ENCODE measurements at regions not wholly inside any gene's neighbourhood (a gene's known extent, or its start where the extent isn't known, plus 50 kb on each side); places are given as distances from the start of the nearest gene placed in this dataset.

DNA sequence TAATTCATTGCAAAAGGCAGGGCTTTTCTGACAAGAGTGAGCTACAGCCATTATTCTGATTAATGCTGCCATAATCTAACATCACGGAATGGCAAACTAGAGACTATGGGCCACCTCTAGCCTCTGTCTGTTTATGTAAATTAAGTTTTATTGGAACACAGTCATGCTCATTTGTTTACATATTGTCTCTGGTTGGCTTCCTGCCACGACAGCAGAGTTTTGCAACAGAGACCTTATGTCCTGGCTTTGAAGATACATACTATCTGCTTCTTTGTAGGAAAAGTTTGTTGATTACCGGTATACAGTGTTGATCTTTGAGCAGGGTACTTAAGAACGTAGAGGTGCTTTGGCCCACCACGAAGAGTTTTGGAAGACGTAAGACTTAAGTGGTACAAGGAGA lies 715.9 kb upstream of the RBFOX1 start:
- H3K9me3 ChIP-seq (ENCODE audit: insufficient read depth, low read length), result peaks cover 8% of the 10 kb centered on the region; the same call in 1 of the 2 replicates
- H3K4me1 ChIP-seq (ENCODE audit: insufficient read depth, insufficient read length), result no peaks in the 10 kb centered on the region
- H3K27me3 ChIP-seq (ENCODE audit: insufficient read depth, insufficient read length), result no peaks in the 10 kb centered on the region
- no peak overlapping the region for H3K9ac ChIP-seq (ENCODE audit: insufficient read length, low read depth)
- DNase-seq (ENCODE audit: low read depth, low spot score), result no peak
- H3K36me3 ChIP-seq (ENCODE audit: insufficient read depth, insufficient read length, low read length), result no peaks in the 10 kb centered on the region
- H3K4me3 ChIP-seq (ENCODE audit: insufficient read length, low read depth), result no peak overlapping the region
- TF ChIP-seq ZNF274 (IDR thresholded peaks at IDR 0.05; ENCODE audit: low read depth, low read length) (no peak), SUZ12 (IDR thresholded peaks at IDR 0.05; ENCODE audit: extremely low read depth, insufficient read depth, insufficient read length) (no peak), YY1 (IDR thresholded peaks at IDR 0.05; ENCODE audit: insufficient read depth, insufficient read length) (no peak)

DNA sequence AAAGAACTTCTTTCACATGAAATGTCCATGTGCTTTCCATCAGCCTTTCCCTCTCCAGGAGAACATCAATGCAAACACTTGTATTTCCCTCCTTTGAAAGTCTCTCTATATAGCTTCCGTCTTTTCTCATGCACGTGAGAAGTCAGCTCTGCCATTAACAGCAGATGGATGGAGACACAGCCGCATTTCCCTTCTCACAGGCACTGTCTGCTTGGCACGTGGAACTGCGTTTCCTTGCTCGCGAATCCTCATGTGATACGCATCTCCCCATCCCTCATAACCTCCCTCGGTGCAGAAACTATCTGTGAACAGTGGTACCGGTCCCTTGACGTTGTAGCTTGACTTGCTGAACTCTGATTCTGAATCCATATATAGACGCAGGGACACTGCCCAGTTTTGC lies 717.0 kb upstream of the RBFOX1 start:
- Histone ChIP-seq H3K4me1 (ENCODE audit: insufficient read depth, insufficient read length) (no peaks in the 10 kb centered on the region), H3K9ac (ENCODE audit: insufficient read length, low read depth) (no peak overlapping the region), H3K4me3 (ENCODE audit: insufficient read length, low read depth) (no peak overlapping the region), H3K36me3 (ENCODE audit: insufficient read depth, insufficient read length, low read length) (no peaks in the 10 kb centered on the region), H3K9me3 (ENCODE audit: insufficient read depth, low read length) (peaks cover 7% of the 10 kb centered on the region; the same call in 1 of the 2 replicates), H3K27me3 (ENCODE audit: insufficient read depth, insufficient read length) (no peaks in the 10 kb centered on the region)
- DNase-seq (ENCODE audit: low read depth, low spot score), result no peak
- no peak for TF ChIP-seq SUZ12 (IDR thresholded peaks at IDR 0.05; ENCODE audit: extremely low read depth, insufficient read depth, insufficient read length)
- TF ChIP-seq YY1 (IDR thresholded peaks at IDR 0.05; ENCODE audit: insufficient read depth, insufficient read length), result no peak
- TF ChIP-seq ZNF274 (IDR thresholded peaks at IDR 0.05; ENCODE audit: low read depth, low read length), result no peak

DNA sequence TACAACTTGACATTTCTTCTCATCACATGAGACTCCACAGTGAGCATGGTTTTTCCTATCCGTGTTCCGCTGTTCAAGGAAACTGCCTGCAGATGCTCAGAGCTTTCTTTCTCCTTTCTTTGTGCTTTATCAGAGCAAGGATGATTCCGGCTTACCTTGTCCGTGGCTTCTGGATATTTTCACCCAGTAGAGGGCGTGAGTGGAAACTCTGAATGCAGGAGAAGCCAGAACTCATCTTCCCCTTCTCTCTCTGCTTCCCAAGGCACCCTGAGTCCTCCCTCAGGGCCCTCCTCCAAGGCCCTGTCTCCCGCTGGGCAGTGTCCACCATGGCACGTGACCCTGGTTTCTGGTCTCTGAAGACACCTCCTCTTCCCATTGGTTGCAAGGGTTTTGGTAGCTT lies 721.1 kb upstream of the RBFOX1 start:
- peak; percentile 25 for DNase-seq (ENCODE audit: low read depth, low spot score)
- no peak overlapping the region for H3K9ac ChIP-seq (ENCODE audit: insufficient read length, low read depth)

DNA sequence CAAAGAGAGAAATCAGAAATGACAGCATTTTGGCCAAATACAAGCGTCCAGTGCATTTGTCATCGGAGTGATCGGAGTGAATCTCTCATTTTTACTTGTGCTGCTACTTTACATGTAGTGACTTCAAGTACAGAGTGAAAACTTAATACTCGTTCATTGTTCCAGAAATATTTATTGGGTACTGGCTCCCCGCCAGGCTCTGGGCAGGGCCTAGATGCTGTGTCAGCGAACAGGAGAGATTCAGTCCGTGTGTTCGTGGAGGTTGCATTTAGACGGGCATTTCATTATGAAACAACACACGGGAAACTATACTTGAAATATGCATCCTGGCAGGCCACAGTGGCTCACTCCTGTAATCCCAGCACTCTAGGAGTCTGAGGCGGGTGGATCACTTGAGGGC lies 727.2 kb upstream of the RBFOX1 start:
- H3K36me3 ChIP-seq (ENCODE audit: insufficient read depth, insufficient read length, low read length), result no peaks in the 10 kb centered on the region
- DNase-seq (ENCODE audit: low read depth, low spot score), result no peak
- no peak overlapping the region for H3K9ac ChIP-seq (ENCODE audit: insufficient read length, low read depth)
- TF ChIP-seq YY1 (IDR thresholded peaks at IDR 0.05; ENCODE audit: insufficient read depth, insufficient read length) (no peak), SUZ12 (IDR thresholded peaks at IDR 0.05; ENCODE audit: extremely low read depth, insufficient read depth, insufficient read length) (no peak), ZNF274 (IDR thresholded peaks at IDR 0.05; ENCODE audit: low read depth, low read length) (no peak)
- no peaks in the 10 kb centered on the region for H3K4me1 ChIP-seq (ENCODE audit: insufficient read depth, insufficient read length)
- H3K4me3 ChIP-seq (ENCODE audit: insufficient read length, low read depth), result no peak overlapping the region
- H3K9me3 ChIP-seq (ENCODE audit: insufficient read depth, low read length), result no peaks in the 10 kb centered on the region
- no peaks in the 10 kb centered on the region for H3K27me3 ChIP-seq (ENCODE audit: insufficient read depth, insufficient read length)

More for the DNA sequence above, 721.1 kb upstream of the RBFOX1 start:
- Histone ChIP-seq H3K9me3 (ENCODE audit: insufficient read depth, low read length) (no peaks in the 10 kb centered on the region), H3K27me3 (ENCODE audit: insufficient read depth, insufficient read length) (no peaks in the 10 kb centered on the region), H3K36me3 (ENCODE audit: insufficient read depth, insufficient read length, low read length) (no peaks in the 10 kb centered on the region), H3K4me1 (ENCODE audit: insufficient read depth, insufficient read length) (no peaks in the 10 kb centered on the region), H3K4me3 (ENCODE audit: insufficient read length, low read depth) (no peak overlapping the region)
- TF ChIP-seq YY1 (IDR thresholded peaks at IDR 0.05; ENCODE audit: insufficient read depth, insufficient read length) (no peak), ZNF274 (IDR thresholded peaks at IDR 0.05; ENCODE audit: low read depth, low read length) (no peak), SUZ12 (IDR thresholded peaks at IDR 0.05; ENCODE audit: extremely low read depth, insufficient read depth, insufficient read length) (no peak)

DNA sequence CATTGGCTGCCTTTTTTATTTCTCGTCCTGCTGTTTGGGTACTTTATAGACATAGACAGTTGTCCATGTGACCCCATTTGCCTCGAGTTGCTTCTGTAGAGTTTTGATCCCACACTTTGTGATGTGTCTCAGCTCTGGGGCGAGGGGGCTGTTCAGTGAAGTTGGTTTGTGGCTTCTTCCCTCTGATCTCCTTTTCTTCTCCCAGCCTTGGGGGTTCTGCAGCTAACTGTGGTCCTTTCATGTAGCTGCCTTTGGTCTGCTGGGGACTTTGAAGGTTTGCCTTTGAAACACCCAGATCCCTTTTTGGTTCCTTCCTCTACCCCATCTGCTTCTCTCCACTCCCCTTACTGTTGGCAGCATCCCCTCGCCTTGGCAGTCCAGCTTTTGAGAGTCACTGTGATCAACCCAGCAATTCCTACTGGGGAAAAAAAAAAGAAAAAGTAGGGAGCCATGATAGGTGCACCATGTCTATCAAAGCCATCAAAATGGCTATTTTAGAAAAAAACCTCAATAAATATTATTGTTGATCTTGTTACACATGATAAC lies 728.8 kb upstream of the RBFOX1 start:
- Histone ChIP-seq H3K4me3 (ENCODE audit: insufficient read length, low read depth) (no peak overlapping the region), H3K27me3 (ENCODE audit: insufficient read depth, insufficient read length) (no peaks in the 10 kb centered on the region), H3K4me1 (ENCODE audit: insufficient read depth, insufficient read length) (no peaks in the 10 kb centered on the region), H3K36me3 (ENCODE audit: insufficient read depth, insufficient read length, low read length) (no peaks in the 10 kb centered on the region), H3K9ac (ENCODE audit: insufficient read length, low read depth) (no peak overlapping the region), H3K9me3 (ENCODE audit: insufficient read depth, low read length) (no peaks in the 10 kb centered on the region)
- no peak for TF ChIP-seq ZNF274 (IDR thresholded peaks at IDR 0.05; ENCODE audit: low read depth, low read length)
- no peak for TF ChIP-seq SUZ12 (IDR thresholded peaks at IDR 0.05; ENCODE audit: extremely low read depth, insufficient read depth, insufficient read length)
- no peak for TF ChIP-seq YY1 (IDR thresholded peaks at IDR 0.05; ENCODE audit: insufficient read depth, insufficient read length)
- DNase-seq (ENCODE audit: low read depth, low spot score), result no peak

DNA sequence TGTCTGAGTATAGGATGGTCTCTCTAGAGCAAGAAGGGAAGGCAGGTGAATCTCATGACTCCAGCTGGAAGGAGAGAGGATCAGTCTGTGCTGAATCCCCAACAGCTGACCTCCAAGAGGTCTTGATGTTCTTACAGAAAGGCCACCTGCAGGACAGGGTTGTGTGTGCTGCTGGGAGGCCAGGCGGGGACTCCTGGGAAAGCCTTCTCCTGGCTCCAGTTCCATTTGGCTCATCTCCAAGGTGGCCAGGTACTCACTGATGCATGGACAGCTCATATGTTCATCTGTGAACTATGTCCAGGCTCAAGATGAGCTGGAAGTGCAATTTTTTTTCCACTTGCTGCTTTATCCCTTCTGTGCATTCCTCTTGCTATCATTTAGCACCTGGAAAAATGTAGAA lies 730.2 kb upstream of the RBFOX1 start:
- no peak for DNase-seq (ENCODE audit: low read depth, low spot score)
- no peak overlapping the region for H3K9ac ChIP-seq (ENCODE audit: insufficient read length, low read depth)
- no peak for TF ChIP-seq YY1 (IDR thresholded peaks at IDR 0.05; ENCODE audit: insufficient read depth, insufficient read length)
- TF ChIP-seq ZNF274 (IDR thresholded peaks at IDR 0.05; ENCODE audit: low read depth, low read length), result no peak
- no peak for TF ChIP-seq SUZ12 (IDR thresholded peaks at IDR 0.05; ENCODE audit: extremely low read depth, insufficient read depth, insufficient read length)

DNA sequence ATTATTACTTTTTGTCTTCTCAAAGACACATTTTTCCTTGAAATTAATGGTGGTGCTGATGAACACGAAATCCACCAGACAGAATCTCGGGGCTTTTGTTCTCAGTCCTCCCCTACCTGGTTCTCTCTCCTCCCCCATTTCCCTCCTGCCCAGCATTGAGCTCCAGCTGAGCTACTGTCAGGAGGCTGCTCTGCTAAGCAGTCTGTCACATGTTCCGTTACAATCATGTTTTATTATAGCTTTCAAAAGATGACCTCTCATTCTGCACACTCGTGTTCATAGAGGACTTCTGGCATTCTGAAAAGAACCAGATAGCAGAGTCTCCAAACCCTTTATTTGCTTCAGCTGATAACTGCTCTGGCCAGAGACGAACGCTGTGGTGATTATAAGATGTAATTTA lies 732.5 kb upstream of the RBFOX1 start:
- Histone ChIP-seq H3K27me3 (ENCODE audit: insufficient read depth, insufficient read length) (no peaks in the 10 kb centered on the region), H3K9me3 (ENCODE audit: insufficient read depth, low read length) (no peaks in the 10 kb centered on the region), H3K9ac (ENCODE audit: insufficient read length, low read depth) (no peak overlapping the region), H3K4me1 (ENCODE audit: insufficient read depth, insufficient read length) (no peaks in the 10 kb centered on the region), H3K36me3 (ENCODE audit: insufficient read depth, insufficient read length, low read length) (no peaks in the 10 kb centered on the region), H3K4me3 (ENCODE audit: insufficient read length, low read depth) (no peak overlapping the region)
- DNase-seq (ENCODE audit: low read depth, low spot score), result no peak
- TF ChIP-seq YY1 (IDR thresholded peaks at IDR 0.05; ENCODE audit: insufficient read depth, insufficient read length) (no peak), SUZ12 (IDR thresholded peaks at IDR 0.05; ENCODE audit: extremely low read depth, insufficient read depth, insufficient read length) (no peak), ZNF274 (IDR thresholded peaks at IDR 0.05; ENCODE audit: low read depth, low read length) (no peak)

More for the DNA sequence above, 730.2 kb upstream of the RBFOX1 start:
- Histone ChIP-seq H3K36me3 (ENCODE audit: insufficient read depth, insufficient read length, low read length) (no peaks in the 10 kb centered on the region), H3K27me3 (ENCODE audit: insufficient read depth, insufficient read length) (no peaks in the 10 kb centered on the region), H3K9me3 (ENCODE audit: insufficient read depth, low read length) (no peaks in the 10 kb centered on the region), H3K4me3 (ENCODE audit: insufficient read length, low read depth) (no peak overlapping the region), H3K4me1 (ENCODE audit: insufficient read depth, insufficient read length) (no peaks in the 10 kb centered on the region)
